ENCODE measurements at regions not wholly inside any gene's neighbourhood (a gene's known extent, or its start where the extent isn't known, plus 50 kb on each side); places are given as distances from the start of the nearest gene placed in this dataset.
A peak's percentile ranks its signal among the peaks of the same experiment; 100 is the strongest.

GRCh38 chr5:109584986-109585599 is 104.6 kb upstream of the MAN2A1 start:
- Histone ChIP-seq H3K4me1 (ENCODE audit: insufficient read depth, low read length) (no peaks in the 10 kb centered on the region), H3F3A (ENCODE audit: low read length, unreplicated experiment) (no peaks in the 10 kb centered on the region), H2AFZ (ENCODE audit: low read length) (no peak overlapping the region), H3K9ac (ENCODE audit: low read length) (no peak overlapping the region), H3K4me3 (ENCODE audit: low read length) (no peak overlapping the region), H4K20me1 (ENCODE audit: low read length) (no peaks in the 10 kb centered on the region), H3K4me2 (ENCODE audit: low read length) (no peak overlapping the region), H3K36me3 (ENCODE audit: low read depth, low read length) (no peaks in the 10 kb centered on the region), H3K27me3 (ENCODE audit: low read length) (no peaks in the 10 kb centered on the region), H3K9me2 (replicated peaks; ENCODE audit: low read length) (no peaks in the 10 kb centered on the region), H3K79me2 (ENCODE audit: low read length) (no peaks in the 10 kb centered on the region), H3K27ac (ENCODE audit: low read length) (no peak overlapping the region), H3K9me3 (ENCODE audit: low read length) (no peaks in the 10 kb centered on the region)
- no peak for ATAC-seq
- no TSS peak for BruUV-seq (replicated peaks)
- ChIA-PET POLR2A (ENCODE audit: unreplicated experiment) (no interaction called here), CTCF (no interaction called here)
- intact Hi-C loops (cut with micrococcal nuclease): no loop called here
- TF ChIP-seq CTCF (conservative IDR thresholded peaks at IDR 0.05; ENCODE audit: low read depth, low read length) (no peak), EZH2 (IDR thresholded peaks at IDR 0.05; ENCODE audit: low read length, unreplicated experiment) (no peak)
- DNase-seq: no peak

- no peak for ATAC-seq
These were observed 109.5 kb upstream of the MAN2A1 start for GRCh38 chr5:109580225-109580624.

GRCh38 chr5:109575506-109575905 is 114.2 kb upstream of the MAN2A1 start:
- Histone ChIP-seq H3F3A (ENCODE audit: low read length, unreplicated experiment) (no peaks in the 10 kb centered on the region), H3K9ac (ENCODE audit: low read length) (no peak overlapping the region), H3K27ac (ENCODE audit: low read length) (no peak overlapping the region), H3K4me3 (ENCODE audit: low read length) (no peak overlapping the region), H4K20me1 (ENCODE audit: low read length) (no peaks in the 10 kb centered on the region), H3K9me2 (replicated peaks; ENCODE audit: low read length) (no peaks in the 10 kb centered on the region), H3K9me3 (ENCODE audit: low read length) (no peaks in the 10 kb centered on the region), H2AFZ (ENCODE audit: low read length) (no peak overlapping the region), H3K4me2 (ENCODE audit: low read length) (no peak overlapping the region), H3K79me2 (ENCODE audit: low read length) (no peaks in the 10 kb centered on the region), H3K27me3 (ENCODE audit: low read length) (no peaks in the 10 kb centered on the region), H3K36me3 (ENCODE audit: low read depth, low read length) (no peaks in the 10 kb centered on the region), H3K4me1 (ENCODE audit: insufficient read depth, low read length) (no peaks in the 10 kb centered on the region)
- intact Hi-C loops (cut with micrococcal nuclease): no loop called here
- POLR2A ChIA-PET (ENCODE audit: unreplicated experiment): no interaction called here
- CTCF ChIA-PET: no interaction called here
- ATAC-seq (no peak), DNase-seq (no peak)
- no TSS peak for BruUV-seq (replicated peaks)
- TF ChIP-seq EZH2 (IDR thresholded peaks at IDR 0.05; ENCODE audit: low read length, unreplicated experiment): no peak
- TF ChIP-seq CTCF (conservative IDR thresholded peaks at IDR 0.05; ENCODE audit: low read depth, low read length): no peak
- no peak for TF ChIP-seq EZH2phosphoT487 (IDR thresholded peaks at IDR 0.05; ENCODE audit: borderline replicate concordance, low read length)

More at GRCh38 chr5:109580225-109580624, 109.5 kb upstream of the MAN2A1 start:
- TF ChIP-seq EZH2phosphoT487 (IDR thresholded peaks at IDR 0.05; ENCODE audit: borderline replicate concordance, low read length) (no peak), CTCF (conservative IDR thresholded peaks at IDR 0.05; ENCODE audit: low read depth, low read length) (peak; percentile 31; the same call in 1 of the 2 replicates)
- H3K4me3 ChIP-seq (ENCODE audit: low read length): no peak overlapping the region
- no peaks in the 10 kb centered on the region for H4K20me1 ChIP-seq (ENCODE audit: low read length)
- no peak overlapping the region for H3K27ac ChIP-seq (ENCODE audit: low read length)
- no peaks in the 10 kb centered on the region for H3K79me2 ChIP-seq (ENCODE audit: low read length)
- intact Hi-C loops (cut with micrococcal nuclease): no loop called here
- BruUV-seq (replicated peaks): no TSS peak
- H3F3A ChIP-seq (ENCODE audit: low read length, unreplicated experiment): no peaks in the 10 kb centered on the region
- H3K4me2 ChIP-seq (ENCODE audit: low read length): no peak overlapping the region
- no peaks in the 10 kb centered on the region for H3K27me3 ChIP-seq (ENCODE audit: low read length)
- no peak for DNase-seq
- ChIA-PET POLR2A (ENCODE audit: unreplicated experiment) (no interaction called here), CTCF (interaction anchor here (0.6 kb wide), 1 partner anchor 110 kb away, joined by 3 read pairs; no protein-coding TSS in a partner anchor)
- H3K9ac ChIP-seq (ENCODE audit: low read length): no peak overlapping the region
- H3K9me2 ChIP-seq (replicated peaks; ENCODE audit: low read length): no peaks in the 10 kb centered on the region
- no peak overlapping the region for H2AFZ ChIP-seq (ENCODE audit: low read length)
- H3K36me3 ChIP-seq (ENCODE audit: low read depth, low read length): no peaks in the 10 kb centered on the region
- no peaks in the 10 kb centered on the region for H3K4me1 ChIP-seq (ENCODE audit: insufficient read depth, low read length)
- no peaks in the 10 kb centered on the region for H3K9me3 ChIP-seq (ENCODE audit: low read length)

Measured in PC-3 (cell line).